Jurkat, Clone E6-1 (cell line): ENCODE measurements at regions not wholly inside any gene's neighbourhood (a gene's known extent, or its start where the extent isn't known, plus 50 kb on each side); places are given as distances from the start of the nearest gene placed in this dataset.

Source experiments
- DNase-seq: peaks from one replicate; pipeline ENCODE4 v3.0.0-alpha.2; 2011; ENCODE audit warnings: low read depth, low spot score
- H3K4me3 ChIP-seq: 2 replicates; pipeline ENCODE4 v1.5.1; 2011; ENCODE audit warnings: mild to moderate bottlenecking, low read length, control low read depth, moderate library complexity

DNA sequence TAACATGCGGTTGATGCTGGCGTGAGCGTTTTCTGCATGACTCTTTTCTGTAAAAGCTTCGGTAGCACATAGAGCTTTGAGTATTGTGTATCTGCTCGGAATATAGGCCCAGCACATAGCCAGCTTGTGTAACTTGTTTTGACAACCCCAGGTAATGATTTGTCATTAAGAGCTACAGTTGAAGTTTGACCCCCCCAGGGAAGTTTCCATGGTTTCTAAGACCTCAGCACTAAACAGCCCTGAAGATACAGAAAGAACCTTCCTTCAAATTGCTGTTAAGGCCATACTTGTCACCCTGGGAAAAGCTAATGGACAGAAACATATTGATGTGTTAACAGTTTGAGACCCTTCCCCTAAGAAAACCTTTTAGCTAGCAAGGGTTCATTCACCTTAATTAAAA lies 380.7 kb downstream of the PRDM2 start:
- no peak for DNase-seq
- H3K4me3 ChIP-seq, result no peak overlapping the region

DNA sequence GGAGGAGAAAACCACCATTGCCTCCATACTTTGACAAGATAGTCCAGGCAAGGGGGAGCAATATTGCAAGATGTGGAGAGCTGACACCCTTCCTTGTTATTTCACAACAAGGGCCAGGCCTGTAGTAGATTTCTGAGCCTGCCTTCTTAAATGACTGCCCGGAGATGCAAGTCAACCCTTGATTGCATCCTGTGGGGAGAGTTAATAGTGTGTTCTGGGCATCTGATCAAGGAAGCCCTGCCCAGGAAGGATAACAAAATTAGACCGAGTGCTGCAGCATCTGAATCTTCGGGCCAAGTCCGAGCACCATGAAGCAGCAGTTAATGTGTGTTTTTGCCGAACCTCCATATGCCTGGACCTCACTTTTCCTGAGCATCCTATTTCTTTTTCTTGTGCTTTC lies 382.3 kb downstream of the PRDM2 start:
- H3K4me3 ChIP-seq, result no peak overlapping the region
- no peak for DNase-seq

DNA sequence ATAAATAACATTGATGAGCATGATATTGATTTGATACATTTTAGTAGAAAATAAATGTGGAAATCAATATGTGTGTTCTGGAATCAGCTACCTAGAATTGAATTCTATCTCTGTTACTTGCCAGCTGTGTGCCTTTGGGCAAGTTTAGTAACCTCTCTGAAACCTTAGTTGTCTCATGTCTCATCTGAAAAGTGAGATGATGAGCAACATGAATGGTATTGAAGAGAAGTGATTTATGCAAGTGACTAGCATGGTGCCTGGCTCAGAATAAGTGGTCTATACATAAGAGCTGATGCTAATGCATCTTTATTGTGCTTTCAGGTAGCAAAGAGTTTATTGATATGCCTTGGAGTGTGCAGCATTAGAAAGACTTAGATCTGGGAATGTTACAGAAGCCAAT lies 383.3 kb downstream of the PRDM2 start:
- H3K4me3 ChIP-seq, result no peak overlapping the region
- no peak for DNase-seq

DNA sequence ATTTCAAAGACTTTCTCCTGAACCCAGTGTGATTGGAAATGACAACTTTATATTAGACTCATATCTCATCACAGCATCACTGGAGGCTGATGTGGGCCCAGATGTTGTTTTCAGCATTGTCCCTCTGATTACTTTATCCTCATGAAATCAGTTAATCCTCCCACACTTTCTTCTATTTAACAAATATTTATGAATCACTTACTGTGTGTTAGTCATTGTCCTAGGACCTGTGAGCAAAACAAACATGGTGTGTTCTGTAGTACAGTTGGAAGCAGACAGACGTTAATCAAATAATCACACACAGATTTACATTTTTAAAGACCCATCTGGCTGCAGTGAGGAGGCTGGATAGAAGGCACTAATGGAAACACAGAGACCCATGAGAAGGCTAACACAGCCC lies 383.7 kb downstream of the PRDM2 start:
- no peak for DNase-seq
- no peak overlapping the region for H3K4me3 ChIP-seq

DNA sequence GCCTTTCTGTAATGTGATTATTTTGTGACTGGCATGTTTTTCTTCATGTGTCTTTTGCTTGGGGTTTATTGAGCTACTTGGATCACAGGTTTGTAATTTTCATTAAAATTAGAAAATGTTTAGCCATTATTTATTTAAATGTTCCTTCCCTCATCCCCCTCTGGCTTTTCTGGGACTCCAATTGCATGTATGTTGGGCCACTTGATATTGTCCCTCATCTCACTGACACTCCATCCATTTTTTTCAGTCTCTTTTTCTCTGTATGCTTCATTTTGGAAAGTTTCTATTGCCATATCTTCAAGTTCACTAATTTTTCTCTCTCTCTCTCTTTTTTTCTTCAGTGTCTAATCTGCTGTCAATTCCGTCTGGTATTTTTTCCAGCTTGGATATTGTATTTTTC lies 390.1 kb downstream of the PRDM2 start:
- no peak overlapping the region for H3K4me3 ChIP-seq
- DNase-seq, result no peak

DNA sequence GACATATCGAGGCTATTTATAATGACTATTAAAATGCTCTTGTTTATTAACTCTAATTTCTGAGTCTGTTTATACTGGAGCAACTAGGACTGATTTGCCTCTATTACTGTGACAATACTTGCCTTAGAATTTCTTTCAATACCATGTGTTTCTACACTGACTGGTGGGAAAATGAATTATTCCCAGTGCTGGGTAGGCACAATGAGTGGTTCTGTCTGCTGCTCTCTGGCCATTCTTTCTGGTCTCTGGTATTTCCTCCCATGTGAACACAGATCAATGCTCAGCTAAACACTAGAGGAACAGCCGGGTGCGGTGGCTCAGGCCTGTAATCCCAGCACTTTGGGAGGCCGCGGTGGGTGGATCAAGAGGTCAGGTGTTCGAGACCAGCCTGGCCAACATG lies 390.5 kb downstream of the PRDM2 start:
- no peak for DNase-seq
- no peak overlapping the region for H3K4me3 ChIP-seq

DNA sequence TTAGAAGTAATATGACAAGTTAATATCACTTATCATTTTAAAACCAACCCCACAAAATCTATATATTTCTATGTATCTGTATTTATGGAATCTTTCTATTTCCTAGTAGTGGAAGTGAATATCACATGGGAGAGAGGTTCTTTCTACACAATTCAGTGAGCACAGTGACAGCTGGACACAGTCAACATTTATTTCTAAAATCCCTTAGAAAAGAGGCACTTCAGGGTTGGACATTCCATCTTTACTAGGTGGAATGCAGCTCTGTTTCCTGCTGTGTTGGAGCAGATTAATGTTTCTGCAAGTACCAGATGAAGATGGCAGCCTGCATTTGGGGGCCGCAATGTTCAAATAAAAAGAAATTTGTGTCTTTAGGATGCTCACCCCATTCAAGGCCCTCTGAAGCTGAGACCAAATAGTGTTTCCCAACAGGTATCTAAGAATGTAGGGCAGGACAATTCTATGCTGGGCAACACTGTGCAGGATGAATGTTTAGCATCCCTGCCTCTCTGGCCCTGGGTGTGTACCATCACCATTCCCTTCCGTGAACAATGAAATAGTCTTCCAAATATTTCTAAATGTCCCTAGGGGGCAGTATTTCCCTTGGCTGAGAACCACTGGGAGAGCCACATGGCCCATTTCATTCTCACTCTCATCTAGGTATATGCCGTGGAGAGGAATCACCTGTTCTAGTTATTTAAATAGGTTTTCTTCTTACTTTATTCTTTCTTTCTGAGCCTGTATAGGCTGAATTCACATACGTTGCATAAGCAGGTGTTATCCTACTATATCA lies 394.8 kb downstream of the PRDM2 start:
- H3K4me3 ChIP-seq, result no peak overlapping the region
- peak; percentile 46 for DNase-seq

DNA sequence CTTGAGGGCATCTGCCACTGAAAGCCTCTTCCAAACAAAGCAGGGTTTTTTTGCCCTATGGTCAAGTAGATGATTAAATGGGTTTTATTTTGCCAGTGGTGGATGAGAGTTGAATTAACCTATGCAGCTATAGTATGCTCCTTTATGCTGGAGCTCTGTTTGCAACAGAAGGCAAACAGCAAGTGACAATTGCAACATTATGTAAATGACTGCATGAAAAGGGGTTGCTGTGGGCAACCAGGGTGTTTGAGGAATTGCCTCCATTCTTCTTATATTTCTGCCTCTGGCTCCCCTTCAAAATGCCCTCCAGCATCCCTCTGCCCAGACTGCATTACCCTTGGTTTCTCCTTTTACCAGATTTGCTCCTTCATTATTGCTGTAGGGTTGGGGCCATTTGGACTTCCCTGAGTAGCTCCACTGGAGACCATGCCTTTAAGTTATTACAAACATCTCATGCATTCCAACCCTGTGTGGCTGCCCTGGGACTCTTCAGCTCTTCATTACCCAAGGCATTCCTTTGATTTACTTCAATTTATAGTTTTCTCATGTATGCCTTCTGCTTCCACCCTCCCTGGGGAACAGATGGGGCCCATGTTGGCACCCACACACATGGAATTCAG lies 398.4 kb downstream of the PRDM2 start:
- no peak overlapping the region for H3K4me3 ChIP-seq
- no peak for DNase-seq

DNA sequence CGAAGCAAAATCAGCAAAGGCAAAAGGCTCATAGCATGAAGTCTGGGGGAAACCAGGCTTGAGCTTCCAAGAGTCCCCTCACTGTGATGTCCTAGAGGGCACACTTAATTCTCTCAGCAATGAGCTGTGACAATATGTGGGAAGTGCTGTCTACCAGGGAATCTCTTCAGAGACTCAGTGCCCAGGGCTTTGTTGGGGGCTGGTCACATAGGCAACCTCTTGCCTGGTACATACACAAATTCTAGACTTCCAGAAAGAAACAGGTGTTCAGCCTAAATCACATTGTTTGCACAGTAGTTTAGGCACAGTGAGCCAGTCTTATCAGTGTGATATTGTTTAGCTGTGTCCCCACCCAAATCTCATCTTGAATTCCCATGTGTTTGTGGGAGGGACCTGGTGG lies 400.5 kb downstream of the PRDM2 start:
- DNase-seq, result no peak
- no peak overlapping the region for H3K4me3 ChIP-seq

DNA sequence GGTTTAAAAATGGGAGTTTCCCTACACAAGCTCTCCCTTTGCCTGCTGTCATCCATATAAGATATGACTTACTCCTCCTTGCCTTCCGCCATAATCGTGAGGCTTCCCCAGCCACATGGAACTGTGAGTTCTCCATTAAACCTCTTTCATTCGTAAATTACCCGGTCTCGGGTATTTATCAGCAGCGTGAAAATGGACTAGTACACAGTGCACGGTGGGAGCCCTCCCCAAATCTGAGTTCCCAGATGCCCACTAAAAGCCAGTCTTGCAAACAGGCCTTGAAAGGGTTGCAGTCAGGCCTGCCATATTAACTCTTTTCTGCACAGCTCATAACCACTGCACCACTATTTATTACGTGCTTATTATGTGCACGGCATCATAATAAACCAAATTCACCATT lies 400.9 kb downstream of the PRDM2 start:
- H3K4me3 ChIP-seq, result no peak overlapping the region

DNA sequence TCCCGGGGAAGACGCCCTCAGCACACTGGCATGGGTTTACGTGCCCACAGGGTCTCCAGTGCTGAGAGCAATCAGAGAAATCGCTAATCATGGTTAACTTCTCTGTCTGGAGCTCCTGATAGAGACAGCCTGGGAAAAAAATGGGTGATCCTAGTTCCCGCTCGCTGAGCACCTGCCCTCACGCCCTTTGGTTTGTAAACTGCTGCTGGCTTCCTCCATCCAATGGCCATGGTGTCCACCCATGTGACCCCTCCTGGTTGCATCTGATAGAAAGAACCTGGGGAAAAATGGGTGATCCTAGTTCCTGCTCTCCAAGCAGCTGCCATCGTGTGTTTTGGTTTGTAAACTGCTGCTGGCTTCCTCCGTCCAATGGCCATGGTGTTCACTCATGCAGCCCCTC lies 402.2 kb downstream of the PRDM2 start:
- no peak for DNase-seq
- no peak overlapping the region for H3K4me3 ChIP-seq

More for the DNA sequence above, 400.9 kb downstream of the PRDM2 start:
- no peak for DNase-seq

DNA sequence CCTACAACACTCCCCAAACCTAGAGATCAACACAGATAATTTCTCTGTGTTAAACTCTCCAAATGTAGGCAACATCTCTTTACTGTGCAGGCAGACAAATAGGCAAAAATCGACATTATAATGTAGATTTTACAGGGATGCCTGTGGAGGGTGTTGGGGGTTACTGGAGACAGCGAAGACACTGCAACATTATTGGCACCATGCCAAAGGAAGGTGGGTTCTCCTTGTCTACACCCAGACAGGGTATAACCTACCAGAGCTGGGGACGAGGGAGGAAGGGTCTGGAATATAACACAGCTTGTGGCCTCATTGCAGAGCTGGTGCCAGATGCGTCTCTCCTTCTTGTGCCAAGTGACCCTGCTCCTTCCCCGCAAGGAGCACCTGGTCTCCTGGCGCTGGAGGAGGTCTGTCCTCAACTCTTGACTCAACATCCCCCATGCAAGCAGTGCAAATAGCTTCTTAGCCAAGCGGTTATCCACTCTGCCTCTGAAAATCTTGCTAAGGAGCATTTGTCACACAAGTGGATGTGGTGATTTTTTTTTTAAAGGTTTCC lies 404.0 kb downstream of the PRDM2 start:
- DNase-seq, result no peak
- H3K4me3 ChIP-seq, result no peak overlapping the region

DNA sequence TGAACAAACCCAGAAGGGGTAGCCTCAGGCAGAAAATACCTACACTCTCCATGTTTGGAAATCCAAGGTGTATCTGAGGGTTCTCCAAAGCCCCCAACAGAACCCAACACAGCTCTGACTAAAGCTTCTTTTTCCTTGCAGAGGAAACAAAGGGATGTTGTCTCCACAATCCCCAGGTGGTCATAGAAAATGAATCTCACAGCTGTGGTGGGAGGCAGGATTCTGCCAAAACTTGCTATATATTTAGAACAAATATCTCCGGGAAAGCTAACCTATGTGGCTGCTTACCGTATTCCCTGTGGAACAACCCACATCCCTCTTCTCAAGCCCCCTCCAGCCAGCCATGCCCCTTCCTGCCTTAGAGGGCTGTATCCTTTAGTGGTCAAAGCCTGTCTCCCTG lies 406.1 kb downstream of the PRDM2 start:
- no peak overlapping the region for H3K4me3 ChIP-seq
- no peak for DNase-seq

DNA sequence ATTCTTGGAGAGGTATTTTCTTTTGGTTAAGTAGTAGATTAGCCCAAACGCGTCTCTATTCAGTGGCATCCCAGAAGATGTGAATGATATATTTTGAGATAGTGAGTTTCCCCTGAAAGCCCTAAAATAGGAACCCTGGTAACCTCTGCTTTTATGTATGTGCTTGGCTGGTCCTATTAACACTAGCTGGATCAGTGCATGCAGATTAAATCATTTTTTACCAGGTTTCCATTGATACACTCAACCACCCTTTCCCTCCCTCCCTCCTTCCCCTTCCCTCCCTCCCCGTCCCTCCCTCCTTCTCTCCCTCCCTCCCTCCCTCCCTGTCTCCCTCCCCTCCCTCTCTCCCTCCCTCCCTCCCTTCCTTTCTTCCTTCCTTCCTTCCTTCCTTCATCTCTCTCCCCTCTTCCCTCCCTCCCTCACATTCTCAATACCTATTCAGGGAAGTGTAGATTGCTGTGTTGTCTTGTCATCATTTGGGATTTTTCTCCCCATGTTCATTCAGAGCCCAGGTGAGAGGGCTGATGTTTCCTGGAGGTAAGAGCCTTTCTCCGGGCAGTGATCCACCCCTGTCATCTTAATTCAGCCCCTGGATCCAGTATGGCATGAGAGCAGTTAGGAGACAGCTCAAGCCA lies 406.8 kb downstream of the PRDM2 start:
- no peak overlapping the region for H3K4me3 ChIP-seq
- DNase-seq, result no peak

DNA sequence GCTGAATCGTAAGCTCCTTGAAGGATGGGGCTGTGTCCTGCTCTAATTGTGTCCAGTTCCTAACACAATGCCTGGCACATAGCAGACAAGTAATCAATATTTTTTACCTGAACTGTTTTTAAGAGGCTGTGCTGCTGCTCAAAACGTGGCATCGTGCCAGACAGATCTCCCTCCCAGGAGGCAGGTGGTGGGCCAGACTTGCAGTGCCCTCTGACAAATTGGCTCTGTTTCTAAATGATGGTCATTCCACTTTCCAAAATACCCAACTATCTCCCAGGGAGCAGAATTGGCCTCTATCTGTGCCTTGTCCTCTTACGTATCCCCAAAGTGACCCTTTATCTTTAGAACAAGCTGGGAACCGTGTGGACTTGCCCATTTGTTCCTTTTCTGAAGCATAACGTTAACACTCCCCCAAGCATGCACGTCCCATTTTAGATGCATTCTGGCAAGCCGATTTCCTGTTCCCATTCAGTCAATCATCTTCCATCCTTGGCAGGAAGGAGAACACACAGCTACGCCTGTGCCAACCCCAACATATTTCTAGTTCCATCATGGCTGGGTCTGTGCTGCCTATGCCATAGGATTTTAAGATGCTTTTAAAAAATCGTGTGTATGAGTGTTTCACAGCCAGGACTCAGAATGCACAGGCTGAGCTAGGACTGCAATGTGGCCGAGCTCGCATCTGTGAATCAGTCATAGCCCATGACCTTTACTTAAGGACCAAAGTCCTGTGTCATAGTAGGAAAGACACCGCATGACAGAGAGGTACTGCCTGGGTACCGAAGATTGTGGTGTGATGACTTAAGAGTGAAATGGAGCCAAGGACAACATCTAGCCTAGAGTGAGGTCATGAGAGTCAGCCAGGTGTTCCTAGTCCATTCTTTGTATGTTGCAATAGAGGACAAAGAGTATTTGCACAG lies 408.6 kb downstream of the PRDM2 start:
- no peak for DNase-seq
- no peak overlapping the region for H3K4me3 ChIP-seq

DNA sequence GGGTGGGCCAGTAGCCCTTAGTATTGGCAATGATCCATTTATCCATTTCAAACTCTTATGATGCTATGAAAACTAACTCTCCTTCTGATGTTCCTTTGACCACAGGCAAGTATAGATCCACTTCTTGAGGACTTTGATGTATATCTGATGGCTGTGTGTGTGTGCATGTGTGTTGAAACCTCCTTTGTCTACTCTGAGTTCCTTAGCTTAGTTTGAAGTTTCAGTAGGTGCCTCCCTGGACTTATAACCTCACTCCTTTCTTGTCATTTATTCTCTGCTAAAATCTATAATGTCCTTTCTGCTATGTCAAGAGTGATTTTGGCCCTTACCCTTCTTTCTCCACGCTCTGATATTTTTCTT lies 409.3 kb downstream of the PRDM2 start:
- H3K4me3 ChIP-seq, result no peak overlapping the region
- DNase-seq, result no peak

DNA sequence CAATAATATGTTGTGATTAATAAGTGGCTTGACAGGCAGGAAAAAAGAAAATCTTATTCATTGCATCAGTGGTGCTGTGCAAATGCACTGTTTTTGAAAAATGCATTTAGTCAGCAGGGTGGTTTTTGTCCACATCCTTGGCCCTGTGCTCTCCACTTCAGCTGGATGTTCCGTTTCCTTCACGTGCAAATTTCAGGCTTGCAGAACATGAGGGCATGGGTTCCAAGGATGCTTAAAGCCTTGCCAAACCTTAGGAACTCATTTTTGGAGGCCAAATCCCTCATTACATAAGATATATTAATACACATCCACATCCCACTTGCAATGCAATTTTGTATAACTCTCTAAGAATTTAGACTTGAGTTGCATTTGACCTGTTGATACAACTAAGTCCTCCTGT lies 410.1 kb downstream of the PRDM2 start:
- H3K4me3 ChIP-seq, result no peak overlapping the region
- DNase-seq, result no peak

DNA sequence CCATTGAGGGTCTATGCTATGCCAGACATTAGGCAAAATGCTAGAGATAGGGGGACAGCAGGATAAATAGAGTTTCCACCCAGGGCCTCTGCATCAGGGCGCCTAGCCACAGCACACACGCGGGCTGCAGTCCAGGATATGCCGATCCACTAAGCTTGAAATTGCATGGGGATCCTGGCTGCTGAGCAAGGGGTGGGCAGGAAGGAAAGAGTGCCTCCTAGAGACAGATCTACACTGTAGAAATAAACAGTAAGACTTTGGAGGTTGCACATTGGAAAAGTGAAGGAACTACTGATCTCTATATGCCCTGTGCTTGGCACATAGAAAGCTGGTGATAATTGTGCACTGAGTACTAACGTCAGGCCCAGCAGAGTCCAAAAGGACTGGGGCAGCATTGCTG lies 411.1 kb downstream of the PRDM2 start:
- no peak overlapping the region for H3K4me3 ChIP-seq
- no peak for DNase-seq

DNA sequence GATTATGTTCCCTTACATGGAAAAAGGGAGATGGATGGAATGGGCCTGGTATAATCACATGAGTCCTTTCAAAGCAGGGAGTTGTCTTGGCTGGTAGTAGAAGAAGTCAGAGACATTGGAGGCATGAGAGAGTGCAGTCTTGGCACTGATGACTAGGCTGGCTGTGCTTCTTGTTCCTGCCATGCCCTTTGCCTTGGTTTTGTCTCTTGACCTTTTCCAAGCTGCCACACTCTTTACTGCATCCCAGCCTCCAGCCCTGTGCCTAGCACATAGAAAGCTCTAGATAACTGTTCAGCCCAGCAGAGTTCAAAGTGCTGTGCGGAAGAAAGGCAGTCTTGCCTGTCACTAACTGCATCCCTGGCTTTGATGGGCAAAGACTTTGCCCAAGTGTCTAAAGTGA lies 412.6 kb downstream of the PRDM2 start:
- no peak for DNase-seq
- H3K4me3 ChIP-seq, result no peak overlapping the region
